GM18867 (cell line): ENCODE measurements at regions not wholly inside any gene's neighbourhood (a gene's known extent, or its start where the extent isn't known, plus 50 kb on each side); places are given as distances from the start of the nearest gene placed in this dataset.

Experiments
- ATAC-seq: cut with Tn5 transposase; IDR thresholded peaks from one replicate; pipeline ENCODE4 v1.9.1; 2021; ENCODE audit warnings: mild to moderate bottlenecking, moderate library complexity; ENCODE audit not compliant: unreplicated experiment

DNA sequence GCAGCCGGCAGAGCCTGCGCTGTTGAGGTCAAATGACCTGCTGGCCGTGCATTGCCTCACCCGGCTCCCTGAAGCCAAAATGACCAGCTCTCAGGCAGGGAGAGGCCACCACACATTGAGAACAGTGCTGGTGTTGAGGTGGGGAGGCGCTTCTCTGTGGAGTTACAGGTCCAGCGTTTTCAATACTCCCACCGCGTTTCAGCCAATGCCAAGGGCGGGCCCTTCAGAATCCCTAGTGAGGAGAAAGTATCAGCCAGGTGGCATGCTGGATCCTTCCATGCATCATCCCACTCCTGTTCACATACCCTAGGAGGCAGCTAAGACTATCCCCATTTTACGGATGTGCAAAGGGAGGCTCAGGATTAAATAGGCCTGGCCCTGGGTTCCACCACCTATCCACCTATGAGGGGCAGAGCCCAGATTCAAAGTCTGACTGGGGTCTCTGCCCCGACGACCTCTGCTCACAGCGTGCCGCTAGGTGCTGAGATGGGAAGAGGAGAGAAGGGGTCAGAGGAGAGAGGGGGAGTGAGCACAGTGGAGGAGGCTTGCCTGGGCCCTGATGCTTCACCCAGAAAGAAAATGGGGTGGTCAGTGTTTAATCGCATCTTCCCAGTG lies 137.6 kb upstream of the ID2 start:
- no peak for ATAC-seq

DNA sequence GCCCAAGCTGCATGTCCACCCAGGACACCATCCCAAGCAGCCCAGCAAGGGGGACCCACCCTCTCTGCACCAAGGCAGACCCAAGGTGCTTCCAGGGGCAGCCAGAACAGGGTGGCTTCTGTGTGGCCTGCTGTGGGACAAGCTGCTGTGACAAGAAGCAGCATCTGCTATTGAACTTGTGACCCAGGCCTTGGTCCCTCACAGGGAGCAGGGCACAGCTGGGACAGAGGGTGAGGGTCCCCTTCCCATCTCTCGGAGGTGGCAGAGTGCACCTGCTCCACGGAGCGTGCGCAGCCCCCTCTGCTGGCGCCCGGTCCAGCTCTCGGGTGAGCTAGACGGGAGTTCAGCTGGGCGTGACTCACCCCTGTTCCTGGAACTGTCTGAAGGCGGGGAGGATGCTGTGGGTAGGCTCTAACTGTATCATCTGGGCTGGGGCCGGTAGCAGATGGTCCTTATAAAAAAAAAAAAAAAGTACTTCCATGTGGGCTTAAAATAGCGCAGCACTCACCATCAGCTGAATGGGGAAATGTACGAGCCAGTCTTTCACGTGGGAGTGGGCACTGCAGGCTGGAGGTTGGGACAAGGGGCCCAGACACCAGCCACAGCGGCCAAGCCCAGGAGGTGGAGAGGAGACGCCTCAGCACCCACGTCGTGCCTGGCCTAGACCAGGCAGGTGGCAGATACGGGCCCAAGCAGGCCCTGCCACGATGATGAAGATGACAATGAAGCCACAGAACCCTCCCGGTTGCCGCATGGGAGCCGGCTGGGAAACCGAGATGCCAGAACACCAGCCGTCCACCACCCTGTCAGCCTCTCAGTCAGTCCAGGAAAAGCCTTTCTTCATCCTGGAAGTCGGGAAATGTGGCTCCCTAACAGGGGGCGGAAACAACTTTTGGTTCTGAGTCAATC lies 136.8 kb upstream of the ID2 start:
- peak; percentile 54 for ATAC-seq

DNA sequence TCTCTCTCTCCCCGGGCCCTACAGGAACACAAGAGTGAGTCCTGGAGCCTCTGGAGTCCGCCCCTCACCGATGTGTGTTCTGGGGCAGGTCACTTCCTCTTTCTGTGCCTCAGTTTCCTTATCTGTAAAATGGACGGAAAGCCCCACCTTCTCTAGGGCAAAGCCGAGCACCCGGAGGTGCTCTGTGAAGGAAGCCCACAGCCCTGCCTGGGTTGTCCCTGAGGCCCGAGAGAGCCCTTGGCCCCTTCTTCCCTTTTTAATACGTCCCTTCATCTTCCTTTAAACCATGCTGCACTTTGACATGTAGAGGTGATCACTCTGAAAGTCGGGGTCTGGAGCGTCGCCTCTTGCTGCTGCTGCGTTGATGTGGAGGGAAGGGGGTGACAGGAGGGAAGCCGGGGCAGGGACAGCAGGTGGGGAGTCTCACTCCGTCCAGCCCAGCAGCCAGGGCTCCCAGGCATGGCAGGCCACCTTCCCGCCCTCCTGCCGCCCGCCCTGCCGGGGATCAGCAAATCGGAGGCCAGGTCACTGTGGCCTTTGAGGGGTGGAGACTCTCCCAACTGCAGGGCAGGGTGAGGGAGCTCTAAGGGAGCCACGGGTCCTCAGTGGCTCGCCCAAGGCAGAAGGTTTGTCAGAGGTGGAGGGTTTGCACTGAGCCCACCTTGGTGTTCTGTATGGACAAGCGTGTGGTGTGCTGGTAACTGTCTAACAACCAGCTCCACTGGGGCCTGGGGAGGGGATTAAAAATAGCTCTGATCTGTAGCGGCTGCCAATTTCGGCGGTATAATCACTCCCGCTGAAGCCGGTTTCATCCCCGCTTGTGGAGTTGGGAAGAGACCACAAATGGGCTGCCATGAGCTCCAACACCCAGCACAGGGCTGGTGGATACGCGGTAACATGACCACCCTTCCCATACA lies 135.9 kb upstream of the ID2 start:
- ATAC-seq, result no peak

DNA sequence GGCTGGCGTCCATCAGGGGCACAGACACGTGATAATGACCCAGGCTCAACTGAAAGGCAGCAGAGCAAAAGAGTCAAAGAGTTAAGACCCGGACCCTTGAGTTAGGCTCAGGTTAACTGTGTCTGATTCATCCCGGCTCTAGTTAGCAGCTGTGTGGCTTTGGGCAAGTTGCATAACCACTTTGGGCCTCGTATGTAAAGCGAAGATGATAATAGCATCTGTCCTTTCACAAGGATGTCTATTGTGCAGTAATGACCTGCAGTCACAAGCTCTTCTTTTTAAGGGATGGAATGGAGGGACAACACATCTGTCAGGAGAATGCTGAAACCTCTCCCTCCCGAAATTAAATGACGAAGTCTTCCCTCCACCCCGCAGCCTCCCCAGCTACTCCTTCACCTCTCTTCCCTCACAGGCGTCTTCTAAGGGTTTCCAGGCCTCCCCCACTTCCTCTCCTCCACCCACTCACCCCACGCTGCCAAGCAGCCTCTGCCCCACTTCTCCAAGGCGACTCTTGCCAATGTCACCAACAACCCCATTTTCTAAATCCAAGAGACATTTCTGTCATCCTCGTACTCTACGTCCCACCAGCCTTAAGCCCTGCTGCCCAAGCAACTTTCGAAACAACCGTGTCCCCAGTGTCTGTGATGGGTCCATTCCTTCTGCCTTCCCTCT lies 135.1 kb upstream of the ID2 start:
- no peak for ATAC-seq

DNA sequence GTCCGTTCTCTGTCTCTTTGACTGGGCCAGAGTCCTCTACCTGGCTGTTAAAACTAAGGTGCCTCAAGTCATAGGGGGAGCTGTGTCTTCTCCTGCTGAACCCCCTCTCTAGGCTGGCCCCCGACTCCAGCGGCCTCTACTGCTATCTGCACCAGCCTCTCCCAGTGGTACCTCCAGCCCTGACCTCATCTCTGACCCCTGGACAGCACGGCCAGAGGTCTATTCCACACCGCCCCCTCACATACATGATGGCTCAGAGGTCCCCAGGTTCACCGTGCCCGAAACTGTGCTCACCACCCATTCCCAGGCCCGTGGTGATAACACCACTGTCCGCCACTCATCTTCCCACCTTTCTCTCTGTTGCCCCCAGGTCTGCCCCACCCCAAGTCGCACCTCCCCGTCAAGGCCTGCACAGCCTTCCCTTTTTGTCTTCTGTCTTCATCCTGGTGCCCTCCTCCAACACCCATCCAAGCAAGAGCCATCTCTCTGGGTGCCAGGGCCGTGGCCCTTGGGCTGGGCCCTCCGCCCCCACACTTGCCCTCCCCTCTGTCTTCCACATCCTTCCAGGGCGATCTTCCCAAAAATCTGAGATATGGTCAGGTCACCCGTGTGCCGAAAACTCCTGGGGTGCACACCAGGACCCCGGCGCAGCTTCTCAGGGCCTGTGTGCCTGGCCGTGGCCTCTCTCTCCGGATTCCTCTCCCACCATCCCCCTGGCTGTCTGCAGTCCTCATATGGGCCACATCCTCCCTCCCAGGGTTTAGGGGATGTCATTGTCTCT lies 134.4 kb upstream of the ID2 start:
- ATAC-seq, result no peak

DNA sequence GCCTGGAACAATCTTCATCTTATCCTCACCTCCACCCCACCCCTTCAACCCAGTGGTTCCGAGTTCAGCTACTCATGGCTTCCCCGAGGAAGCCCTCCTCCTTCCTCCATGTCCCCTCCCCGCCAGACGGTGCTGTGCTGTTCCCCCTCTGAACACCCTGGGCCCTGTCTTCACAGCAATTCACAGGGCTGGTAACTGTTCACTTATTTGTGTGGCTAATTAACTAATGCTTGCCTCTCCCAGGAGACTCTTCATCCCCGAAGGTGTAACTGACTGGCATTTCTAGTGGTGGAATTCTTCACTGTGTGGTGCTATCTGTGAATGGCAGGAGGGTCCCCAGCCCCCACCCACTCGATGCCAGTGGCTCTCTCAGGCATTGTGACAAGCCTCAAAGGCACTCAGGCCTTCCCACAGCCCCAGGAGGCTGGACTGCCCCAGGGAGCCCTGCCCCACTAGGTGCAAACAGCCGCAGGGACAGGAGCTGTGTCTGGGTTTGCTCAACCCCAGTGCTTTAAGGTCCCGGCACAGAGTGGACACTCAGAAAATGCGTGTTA lies 133.7 kb upstream of the ID2 start:
- ATAC-seq, result no peak

DNA sequence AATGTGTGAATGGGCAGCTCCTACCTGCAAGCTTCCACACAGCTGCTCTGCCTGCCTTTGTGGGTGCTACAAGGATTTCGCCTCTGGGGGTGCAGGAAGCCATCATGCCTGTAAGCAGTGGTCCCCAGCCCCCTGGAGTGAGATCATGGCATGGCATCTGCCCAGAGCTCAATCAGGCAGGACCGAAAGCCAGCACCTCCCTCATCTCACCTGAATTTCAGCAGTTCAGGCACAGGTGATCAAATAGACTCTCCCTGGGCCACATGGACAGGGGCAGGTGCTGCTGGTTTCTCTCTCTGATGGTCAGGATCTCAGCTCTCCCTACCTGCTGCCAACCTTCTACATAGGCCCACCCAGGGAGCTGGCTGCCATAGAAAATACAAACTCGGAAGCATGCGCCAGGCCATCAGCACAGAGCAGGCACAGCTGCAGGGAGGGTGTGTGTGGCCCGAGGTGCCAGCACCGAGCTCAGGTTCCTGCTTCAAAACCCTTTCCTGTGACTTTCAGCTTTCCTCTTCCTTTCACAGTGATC lies 133.2 kb upstream of the ID2 start:
- ATAC-seq, result no peak

DNA sequence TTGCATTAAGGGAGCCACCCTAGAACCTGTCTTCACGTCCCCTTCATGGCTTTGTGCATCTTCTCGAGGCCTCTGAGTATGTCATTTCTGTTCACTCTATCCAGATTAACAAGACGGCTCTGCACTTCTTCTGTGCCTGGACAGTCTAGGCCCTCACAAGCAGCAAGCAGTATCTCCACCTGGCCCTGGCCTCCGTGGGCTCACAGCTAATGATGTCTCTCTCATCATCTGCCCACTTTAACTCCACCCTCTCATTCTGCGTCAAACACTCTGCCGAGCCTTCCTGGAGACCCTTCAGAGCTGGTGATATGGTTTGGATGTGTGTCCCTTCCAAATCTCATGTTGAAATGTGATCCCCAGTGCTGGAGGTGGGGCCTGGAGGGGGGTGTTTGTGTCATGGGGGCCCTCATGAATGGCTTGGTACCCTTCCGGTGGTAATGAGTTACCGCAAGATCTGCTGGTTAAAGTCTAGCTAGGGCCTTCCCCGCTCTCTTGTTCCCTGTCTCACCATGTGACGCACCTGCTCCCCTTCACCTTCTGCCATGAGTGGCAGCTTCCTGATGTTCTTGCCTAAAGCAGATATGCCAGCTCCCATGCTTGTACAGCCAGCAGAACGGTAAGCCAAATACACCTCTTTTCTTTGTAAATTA lies 132.5 kb upstream of the ID2 start:
- no peak for ATAC-seq

DNA sequence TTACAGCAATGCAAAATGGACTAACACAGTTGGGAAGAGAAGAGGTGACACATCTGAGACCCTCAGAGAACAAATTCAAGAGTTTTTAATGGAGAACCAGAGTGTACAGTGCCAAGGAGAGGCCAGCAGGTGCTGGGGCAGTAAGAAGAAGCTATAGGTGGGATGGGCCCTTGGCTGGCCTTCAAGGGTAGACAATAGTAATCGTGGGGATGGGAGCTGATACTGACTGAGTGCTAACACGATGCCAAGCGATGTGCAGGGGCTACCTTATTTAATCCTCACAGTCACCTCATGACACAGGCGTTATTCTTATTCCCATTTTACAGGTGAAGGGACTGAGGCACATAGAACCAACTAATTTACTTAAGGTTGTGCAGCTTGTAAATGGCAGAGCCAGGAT lies 131.9 kb upstream of the ID2 start:
- no peak for ATAC-seq

DNA sequence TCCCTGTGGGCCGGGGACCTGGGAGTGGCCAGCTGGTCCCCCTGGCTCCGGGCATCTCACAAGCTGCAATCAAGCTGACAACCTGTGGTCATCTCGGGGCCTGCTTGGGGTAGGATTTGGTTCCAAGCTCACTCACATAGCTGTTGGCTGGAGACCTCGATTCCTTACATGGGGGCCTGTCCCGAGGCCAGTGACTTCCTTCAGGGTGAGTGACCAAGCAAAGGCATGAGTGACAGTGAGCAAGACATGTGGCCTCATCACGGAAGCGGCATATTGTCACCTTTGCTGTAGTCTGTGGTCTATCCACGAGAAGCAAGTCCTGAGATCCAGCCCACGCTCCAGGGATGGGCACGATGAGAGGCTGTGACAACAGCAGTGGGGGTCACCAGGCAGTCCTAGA lies 131.4 kb upstream of the ID2 start:
- ATAC-seq, result no peak

DNA sequence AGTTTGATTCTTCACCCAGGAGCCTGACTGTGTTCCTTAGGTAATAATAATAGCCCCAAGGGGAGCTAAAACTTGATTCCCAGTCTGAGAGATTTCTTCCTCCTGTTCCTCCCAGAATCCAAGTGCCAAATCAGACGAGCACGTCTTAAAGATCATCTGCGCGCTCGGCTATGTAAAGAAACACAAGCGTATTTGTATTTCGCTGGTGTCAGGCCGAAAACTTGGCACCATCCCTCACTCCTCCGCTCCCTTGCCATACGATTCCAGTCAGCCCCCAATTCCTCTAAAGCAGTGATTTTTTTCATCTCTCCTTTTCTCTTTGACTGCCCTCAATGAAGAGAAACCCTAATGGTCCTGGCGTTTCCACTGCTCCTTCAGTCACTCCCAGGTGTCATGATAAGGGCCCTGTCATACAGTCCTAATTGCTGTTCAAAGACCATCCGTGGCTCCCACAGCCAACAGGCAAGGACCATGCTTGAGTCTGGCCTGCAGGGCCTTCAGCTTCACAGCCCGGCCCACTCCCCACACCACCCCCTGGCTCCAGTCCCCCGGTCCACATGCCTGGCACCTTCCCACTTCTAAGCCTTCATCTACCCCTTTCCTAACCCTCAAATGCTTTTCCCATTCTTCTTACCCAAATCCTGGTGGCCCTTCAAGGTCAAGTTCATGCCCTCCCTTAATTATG lies 130.8 kb upstream of the ID2 start:
- ATAC-seq, result no peak

DNA sequence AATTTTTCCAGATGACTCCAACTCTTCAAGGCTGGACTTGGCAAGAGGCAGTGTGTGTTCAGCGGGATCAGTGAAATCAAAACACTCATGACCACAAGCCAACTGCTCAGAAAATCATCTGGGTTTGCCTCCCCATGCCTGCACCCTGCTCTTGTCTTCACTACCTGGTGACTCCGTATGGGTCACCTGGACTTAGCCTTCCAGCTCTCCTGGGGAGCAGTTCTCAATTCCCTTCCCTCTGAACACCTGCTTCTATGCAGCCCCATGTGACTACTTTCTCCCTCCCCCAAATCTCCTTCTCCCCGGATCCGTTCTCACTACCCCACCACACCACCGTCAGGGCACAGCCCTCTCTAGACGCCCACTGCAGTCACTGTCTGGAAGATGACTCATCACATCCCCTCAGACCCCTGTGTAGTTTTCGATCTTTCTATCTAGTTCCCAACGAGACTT lies 130.2 kb upstream of the ID2 start:
- ATAC-seq, result peak; percentile 47

DNA sequence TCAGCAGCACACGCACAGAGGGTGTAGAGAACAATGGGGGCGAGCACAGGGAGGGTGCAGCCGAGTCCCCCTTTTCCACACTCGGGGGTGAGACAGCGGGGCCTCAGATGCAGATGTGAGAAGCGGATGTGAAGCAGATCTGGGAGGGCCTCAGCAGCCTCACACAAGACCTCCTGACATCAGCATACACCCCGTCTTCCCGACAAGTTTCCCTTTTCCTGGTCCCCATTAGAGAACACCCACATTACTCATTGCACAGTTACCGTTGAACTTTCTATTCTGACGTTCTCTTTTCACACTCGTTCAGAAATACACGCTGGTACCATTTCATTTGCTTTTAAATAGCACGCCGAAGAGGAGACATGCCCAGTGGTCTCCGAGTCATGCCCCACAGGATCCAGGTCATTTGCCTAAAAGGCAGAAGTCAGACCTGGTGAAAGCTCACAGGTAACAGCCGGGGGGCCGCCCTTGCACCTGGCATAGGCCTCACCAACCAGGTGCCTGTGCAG lies 129.5 kb upstream of the ID2 start:
- peak; percentile 50 for ATAC-seq

DNA sequence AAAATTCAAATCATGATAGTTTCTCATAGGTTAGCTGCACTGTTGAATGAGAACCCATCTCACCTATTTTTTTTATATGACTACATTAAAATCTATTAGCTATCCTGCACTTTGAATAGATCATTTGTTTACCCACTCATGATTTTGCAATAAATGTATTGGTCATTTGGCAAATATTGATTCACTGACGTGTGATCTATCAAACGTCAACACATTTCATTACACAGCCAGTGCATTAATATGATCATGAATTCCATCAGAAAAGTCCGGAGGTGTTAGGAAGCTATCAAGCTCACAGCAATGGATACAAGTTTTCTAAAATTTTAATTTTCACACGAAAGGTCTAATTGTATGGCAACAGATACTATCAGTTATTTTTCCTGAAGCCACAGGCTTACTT lies 128.2 kb upstream of the ID2 start:
- ATAC-seq, result no peak

DNA sequence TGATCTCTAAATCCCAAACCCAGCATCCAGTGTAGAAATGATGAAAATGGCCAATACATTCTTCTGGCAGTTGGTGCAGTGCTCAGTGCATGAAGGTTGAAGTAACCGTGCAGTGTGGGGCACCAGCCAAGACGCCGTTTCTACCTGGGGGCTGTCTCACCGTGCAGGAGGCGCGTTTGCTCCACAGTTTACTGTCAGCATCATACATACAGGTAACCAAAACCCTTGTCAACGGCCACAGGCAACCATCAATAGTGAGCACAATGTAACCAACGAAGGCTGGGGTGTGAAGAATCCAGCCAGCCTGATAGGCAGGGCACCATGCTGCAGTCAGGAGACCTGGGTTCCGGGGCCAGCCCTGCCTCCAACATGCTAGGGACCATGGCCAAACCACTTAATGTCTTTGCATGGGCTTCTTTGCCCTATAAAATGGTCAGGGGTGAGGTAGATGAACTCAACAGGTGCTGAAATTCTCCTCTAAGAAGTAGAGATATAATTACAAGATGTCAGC lies 127.5 kb upstream of the ID2 start:
- ATAC-seq, result no peak

DNA sequence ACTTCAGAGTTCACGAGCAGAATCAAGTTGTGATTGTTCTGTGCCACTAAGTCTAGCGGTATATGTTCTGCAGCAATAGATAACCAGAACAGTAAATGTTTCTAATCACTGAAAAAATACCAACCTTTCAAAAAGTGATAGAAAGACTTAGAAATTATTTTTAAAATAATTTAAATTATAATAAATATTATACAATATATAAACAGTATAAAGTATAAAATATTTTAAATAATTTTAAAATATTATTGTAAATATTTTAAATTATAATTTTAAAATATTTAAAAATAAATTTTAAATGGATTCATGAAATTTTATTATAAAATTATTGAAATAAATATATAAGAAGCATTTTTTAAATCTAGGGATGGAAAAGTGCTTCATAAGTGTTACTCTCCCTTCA lies 126.3 kb upstream of the ID2 start:
- no peak for ATAC-seq

DNA sequence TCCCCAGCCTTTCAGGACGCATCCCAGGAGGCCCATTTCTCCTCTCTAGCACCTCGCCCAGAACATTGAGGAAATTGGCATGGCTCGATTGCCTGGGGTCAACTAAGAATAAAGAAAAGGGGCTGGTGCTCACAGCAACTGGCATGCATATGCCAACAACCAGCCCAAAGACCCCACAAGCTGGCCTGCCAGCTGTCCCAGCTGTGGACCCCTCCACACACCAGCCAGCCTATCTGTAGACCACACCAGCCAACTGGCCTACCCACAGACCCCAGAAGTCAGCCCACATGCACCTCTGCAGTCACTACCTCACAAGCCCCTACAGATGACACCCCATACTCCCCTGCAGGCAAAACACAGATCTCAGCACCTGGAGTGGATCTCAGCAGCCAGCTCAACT lies 123.8 kb upstream of the ID2 start:
- no peak for ATAC-seq

DNA sequence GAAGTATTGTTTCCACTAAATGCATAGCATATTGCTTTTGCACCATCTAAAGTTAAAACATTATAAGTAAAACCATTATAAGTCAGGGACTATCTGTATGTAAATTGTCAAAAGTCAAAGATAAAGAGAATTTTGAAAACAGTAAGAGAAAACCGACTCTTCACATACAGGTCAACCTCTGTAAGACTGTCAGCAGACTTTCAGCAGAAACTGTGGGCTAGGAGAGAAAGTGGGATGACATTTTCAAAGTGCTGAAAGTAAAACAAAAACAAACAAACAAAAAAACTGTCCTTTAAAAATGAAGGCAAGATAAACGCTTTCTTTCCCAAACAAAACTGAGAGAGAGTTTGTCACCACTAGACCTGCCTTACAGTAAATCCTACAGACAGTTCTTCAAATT lies 122.9 kb upstream of the ID2 start:
- no peak for ATAC-seq
